BLaER1 treated with 17β-estradiol and CSF1 and Interleukin-3, amounts not matched to agents 10 nM and 100 nM (cell line): ENCODE measurements at regions not wholly inside any gene's neighbourhood (a gene's known extent, or its start where the extent isn't known, plus 50 kb on each side); places are given as distances from the start of the nearest gene placed in this dataset.

ENCODE experiments used
- H3K27ac ChIP-seq, 11 experiments: shearing (Covaris generic); formaldehyde crosslinking; 2 replicates each; pipeline ENCODE4 v1.8.1; 2022
- H3K27me3 ChIP-seq, 11 experiments: shearing (Covaris generic); formaldehyde crosslinking; 2 replicates each; pipeline ENCODE4 v1.8.1; 2022
- H3K36me3 ChIP-seq, 11 experiments: shearing (Covaris generic); formaldehyde crosslinking; 2 replicates each; pipeline ENCODE4 v1.8.1; 2022
- H3K4me1 ChIP-seq, 10 experiments: shearing (Covaris generic); formaldehyde crosslinking; 2 replicates each; pipeline ENCODE4 v1.8.1; 2022
- H3K4me2 ChIP-seq, 11 experiments: shearing (Covaris generic); formaldehyde crosslinking; 2 replicates each; pipeline ENCODE4 v1.8.1; 2022
- H3K4me3 ChIP-seq, 10 experiments: shearing (Covaris generic); formaldehyde crosslinking; 2 replicates each; pipeline ENCODE4 v1.8.1; 2022
- H3K9ac ChIP-seq, 11 experiments: shearing (Covaris generic); formaldehyde crosslinking; 2 replicates each; pipeline ENCODE4 v1.8.1; 2022
- H3K9me3 ChIP-seq, 11 experiments: shearing (Covaris generic); formaldehyde crosslinking; replicated peaks in 1 of 11; 2 replicates each; pipeline ENCODE4 v1.8.1; 2022
- H4K20me1 ChIP-seq, 11 experiments: shearing (Covaris generic); formaldehyde crosslinking; 2 replicates each; pipeline ENCODE4 v1.8.1; 2022
- Cebpa-rat ChIP-seq, 11 experiments: shearing (Covaris generic); IDR thresholded peaks; 2 replicates each; pipeline ENCODE4 v1.8.1; 2022

GRCh38 chr10:83945982-83946718 is 193.2 kb upstream of the GHITM start:
- no peak overlapping the region for H3K4me3 ChIP-seq
- H3K27me3 ChIP-seq, result no peaks in the 10 kb centered on the region
- peaks cover 0 to 13% (median 0%) of the 10 kb centered on the region in 10 experiments; a peak in 5 of 20 replicates for H3K4me1 ChIP-seq
- H4K20me1 ChIP-seq, result no peaks in the 10 kb centered on the region
- no peak overlapping the region for H3K27ac ChIP-seq
- no peak for TF ChIP-seq Cebpa-rat (IDR thresholded peaks at IDR 0.05)
- no peaks in the 10 kb centered on the region for H3K9me3 ChIP-seq
- H3K36me3 ChIP-seq, result no peaks in the 10 kb centered on the region
- no peak overlapping the region for H3K9ac ChIP-seq
- H3K4me2 ChIP-seq, result no peak overlapping the region

GRCh38 chr10:83952314-83952713 is 187.0 kb upstream of the GHITM start:
- Histone ChIP-seq H3K4me2 (no peak overlapping the region), H3K9ac (no peak overlapping the region), H3K36me3 (no peaks in the 10 kb centered on the region), H3K4me3 (no peak overlapping the region), H3K27ac (no peak overlapping the region), H3K4me1 (peaks cover 15 to 31% (median 17%) of the 10 kb centered on the region in 10 experiments), H3K9me3 (no peaks in the 10 kb centered on the region), H4K20me1 (no peaks in the 10 kb centered on the region), H3K27me3 (no peaks in the 10 kb centered on the region)
- no peak for TF ChIP-seq Cebpa-rat (IDR thresholded peaks at IDR 0.05)

GRCh38 chr10:83953589-83953988 is 185.7 kb upstream of the GHITM start:
- Histone ChIP-seq H3K4me2 (peak overlapping the region; percentile 63 to 86 (median 74); a peak in 17 of 22 replicates), H4K20me1 (no peaks in the 10 kb centered on the region), H3K27ac (peak overlapping the region in 6 of 11 experiments; percentile 41 to 75 (median 58); a peak in 8 of 22 replicates)

GRCh38 chr10:83954193-83954799 is 185.0 kb upstream of the GHITM start:
- Histone ChIP-seq H3K4me1 (peaks cover 15 to 35% (median 21%) of the 10 kb centered on the region in 10 experiments), H3K27me3 (no peaks in the 10 kb centered on the region), H3K4me3 (no peak overlapping the region), H4K20me1 (no peaks in the 10 kb centered on the region), H3K9ac (peak overlapping the region in 4 of 11 experiments; percentile 6 to 26 (median 26); a peak in 2 of 22 replicates), H3K4me2 (peak overlapping the region; percentile 63 to 86 (median 74)), H3K36me3 (no peaks in the 10 kb centered on the region), H3K27ac (peak overlapping the region in 9 of 11 experiments; percentile 24 to 75 (median 58); a peak in 15 of 22 replicates), H3K9me3 (no peaks in the 10 kb centered on the region)
- peak in 4 of 11 experiments; percentile 36 to 79 (median 67); a peak in 5 of 22 replicates for TF ChIP-seq Cebpa-rat (IDR thresholded peaks at IDR 0.05)

More at GRCh38 chr10:83953589-83953988, 185.7 kb upstream of the GHITM start:
- H3K9me3 ChIP-seq, result no peaks in the 10 kb centered on the region
- H3K9ac ChIP-seq, result no peak overlapping the region
- H3K4me1 ChIP-seq, result peaks cover 15 to 35% (median 18%) of the 10 kb centered on the region in 10 experiments
- no peak overlapping the region for H3K4me3 ChIP-seq
- no peak for TF ChIP-seq Cebpa-rat (IDR thresholded peaks at IDR 0.05)
- H3K36me3 ChIP-seq, result no peaks in the 10 kb centered on the region
- no peaks in the 10 kb centered on the region for H3K27me3 ChIP-seq

GRCh38 chr10:83955406-83955805 is 183.9 kb upstream of the GHITM start:
- no peaks in the 10 kb centered on the region for H3K9me3 ChIP-seq
- peaks cover 15 to 39% (median 23%) of the 10 kb centered on the region in 10 experiments for H3K4me1 ChIP-seq
- TF ChIP-seq Cebpa-rat (IDR thresholded peaks at IDR 0.05), result no peak
- no peaks in the 10 kb centered on the region; a peak in 1 of 22 replicates for H3K27me3 ChIP-seq
- no peak overlapping the region for H3K4me3 ChIP-seq
- no peaks in the 10 kb centered on the region for H4K20me1 ChIP-seq
- no peaks in the 10 kb centered on the region for H3K36me3 ChIP-seq
- H3K9ac ChIP-seq, result no peak overlapping the region
- peak overlapping the region in 4 of 11 experiments; percentile 14 to 69 (median 62); a peak in 4 of 22 replicates for H3K27ac ChIP-seq
- peak overlapping the region in 1 of 11 experiments; percentile 83; a peak in 2 of 22 replicates for H3K4me2 ChIP-seq

- H3K36me3 ChIP-seq, result no peaks in the 10 kb centered on the region
- no peaks in the 10 kb centered on the region for H3K9me3 ChIP-seq
- TF ChIP-seq Cebpa-rat (IDR thresholded peaks at IDR 0.05), result no peak
- H3K9ac ChIP-seq, result no peak overlapping the region
- H3K4me1 ChIP-seq, result peaks cover 15 to 39% (median 23%) of the 10 kb centered on the region in 10 experiments
- no peak overlapping the region for H3K27ac ChIP-seq
- no peaks in the 10 kb centered on the region for H4K20me1 ChIP-seq
- H3K4me2 ChIP-seq, result no peak overlapping the region
- no peaks in the 10 kb centered on the region; a peak in 1 of 22 replicates for H3K27me3 ChIP-seq
- H3K4me3 ChIP-seq, result no peak overlapping the region
These were observed 182.0 kb upstream of the GHITM start for GRCh38 chr10:83957168-83957947.

- H3K9ac ChIP-seq, result no peak overlapping the region
- no peaks in the 10 kb centered on the region for H3K9me3 ChIP-seq
- H4K20me1 ChIP-seq, result no peaks in the 10 kb centered on the region
- H3K4me2 ChIP-seq, result peak overlapping the region in 5 of 11 experiments; percentile 11 to 65 (median 42); a peak in 6 of 22 replicates
- H3K36me3 ChIP-seq, result no peaks in the 10 kb centered on the region
- no peak for TF ChIP-seq Cebpa-rat (IDR thresholded peaks at IDR 0.05)
- peak overlapping the region in 2 of 11 experiments; percentile 24 to 45; a peak in 3 of 22 replicates for H3K27ac ChIP-seq
- H3K27me3 ChIP-seq, result no peaks in the 10 kb centered on the region; a peak in 1 of 22 replicates
- no peak overlapping the region for H3K4me3 ChIP-seq
- H3K4me1 ChIP-seq, result peaks cover 7 to 38% (median 14%) of the 10 kb centered on the region in 10 experiments
These were observed 180.0 kb upstream of the GHITM start for GRCh38 chr10:83959328-83959727.

- TF ChIP-seq Cebpa-rat (IDR thresholded peaks at IDR 0.05), result no peak
- H3K9me3 ChIP-seq, result no peaks in the 10 kb centered on the region
- H3K4me2 ChIP-seq, result peak overlapping the region in 3 of 11 experiments; percentile 42 to 65 (median 43); a peak in 5 of 22 replicates
- peak overlapping the region in 2 of 11 experiments; percentile 24 to 45; a peak in 2 of 22 replicates for H3K27ac ChIP-seq
- H3K4me1 ChIP-seq, result peaks cover 0 to 30% (median 7%) of the 10 kb centered on the region in 10 experiments; a peak in 13 of 20 replicates
- no peaks in the 10 kb centered on the region for H4K20me1 ChIP-seq
- H3K36me3 ChIP-seq, result no peaks in the 10 kb centered on the region
- no peak overlapping the region for H3K4me3 ChIP-seq
- no peaks in the 10 kb centered on the region; a peak in 1 of 22 replicates for H3K27me3 ChIP-seq
- H3K9ac ChIP-seq, result no peak overlapping the region
These were observed 179.2 kb upstream of the GHITM start for GRCh38 chr10:83960125-83960524.
